A549 (cell line): ENCODE measurements at regions not wholly inside any gene's neighbourhood (a gene's known extent, or its start where the extent isn't known, plus 50 kb on each side); places are given as distances from the start of the nearest gene placed in this dataset.

Source experiments
- EP300 ChIP-seq, 2 experiments: fragments of >200 bp; sonication (Bioruptor Twin); formaldehyde crosslinking; IDR thresholded peaks; 2 replicates in 1 of 2; 3 replicates in 1 of 2; pipeline ENCODE4 v1.6.1; 2016 to 2017
- GATA3 ChIP-seq: IDR thresholded peaks from 2 replicates; pipeline ENCODE4 v1.6.1; 2012; ENCODE audit warnings: borderline replicate concordance
- POLR2A ChIP-seq: IDR thresholded peaks from 2 replicates; pipeline ENCODE4 v1.6.1; 2012; ENCODE audit warnings: mild to moderate bottlenecking, low read length
- RAD21 ChIP-seq, 2 experiments: fragments of >200 bp in 1 of 2; sonication (Bioruptor Twin) in 1 of 2; formaldehyde crosslinking in 1 of 2; IDR thresholded peaks in 1 of 2; conservative IDR thresholded peaks in 1 of 2; 2 replicates in 1 of 2; 3 replicates in 1 of 2; pipeline ENCODE4 v1.6.1; 2012 to 2018; ENCODE audit warnings: inconsistent platforms in 1 of 2
- RCOR1 ChIP-seq: fragments of 150-350 bp; IDR thresholded peaks from 2 replicates; pipeline ENCODE4 v1.6.1; 2014; ENCODE audit warnings: antibody characterized with exemption, low read length, low read depth
- TP53 ChIP-seq: fragments of 250-450 bp; sonication (Bioruptor Pico); IDR thresholded peaks from 2 replicates; pipeline ENCODE4 v1.5.0; 2021; ENCODE audit warnings: mild to moderate bottlenecking, moderate library complexity
- TF ChIP-seq, protein P1 (sequence below): fragments of >200 bp; sonication (Bioruptor Twin); formaldehyde crosslinking; IDR thresholded peaks from 3 replicates; pipeline ENCODE4 v1.5.1; 2016
- TF ChIP-seq, protein P2 (sequence below): fragments of >200 bp; sonication (Bioruptor Twin); formaldehyde crosslinking; IDR thresholded peaks from 2 replicates; pipeline ENCODE4 v1.6.1; 2016
- TF ChIP-seq, protein P3 (sequence below): IDR thresholded peaks from 2 replicates; pipeline ENCODE4 v1.6.1; 2012
- TF ChIP-seq, protein P4 (sequence below): fragments of >200 bp; sonication (Bioruptor Twin); formaldehyde crosslinking; IDR thresholded peaks from 3 replicates; pipeline ENCODE4 v1.6.1; 2016

DNA sequence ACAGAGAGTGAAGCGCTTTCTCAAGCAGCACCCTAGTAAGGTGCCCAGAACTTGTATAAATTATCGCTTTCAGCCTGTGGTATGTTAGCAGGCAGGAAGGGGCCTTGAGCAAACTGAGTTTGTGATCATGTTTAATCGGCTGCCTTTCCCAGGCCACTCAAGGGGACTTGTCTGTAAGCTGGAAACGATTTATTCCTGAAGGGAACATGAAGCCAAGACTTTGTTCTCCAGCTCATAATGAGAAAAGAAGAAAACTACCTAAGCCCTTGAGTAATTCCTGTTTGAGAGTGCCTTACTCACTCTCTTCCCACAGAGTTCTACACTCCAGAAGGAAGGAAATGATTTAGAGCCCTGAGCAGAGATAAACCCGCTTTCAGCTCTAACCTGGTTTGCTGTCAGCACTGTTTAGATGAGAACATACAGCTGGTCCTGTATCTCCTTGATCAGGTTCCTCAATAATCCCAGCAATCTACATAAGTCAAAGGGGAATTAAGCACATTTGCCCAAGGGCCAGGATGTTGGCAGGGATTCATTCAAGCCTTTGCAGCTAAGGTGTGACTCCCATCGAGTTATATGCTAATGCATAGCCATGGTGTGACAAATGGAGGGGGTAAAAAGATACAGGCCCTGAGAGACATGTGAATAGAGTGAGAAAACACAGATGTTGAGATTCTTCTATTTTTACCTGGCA is 187.7 kb upstream of the SLC24A5 start:
- TF ChIP-seq, protein P1, sequence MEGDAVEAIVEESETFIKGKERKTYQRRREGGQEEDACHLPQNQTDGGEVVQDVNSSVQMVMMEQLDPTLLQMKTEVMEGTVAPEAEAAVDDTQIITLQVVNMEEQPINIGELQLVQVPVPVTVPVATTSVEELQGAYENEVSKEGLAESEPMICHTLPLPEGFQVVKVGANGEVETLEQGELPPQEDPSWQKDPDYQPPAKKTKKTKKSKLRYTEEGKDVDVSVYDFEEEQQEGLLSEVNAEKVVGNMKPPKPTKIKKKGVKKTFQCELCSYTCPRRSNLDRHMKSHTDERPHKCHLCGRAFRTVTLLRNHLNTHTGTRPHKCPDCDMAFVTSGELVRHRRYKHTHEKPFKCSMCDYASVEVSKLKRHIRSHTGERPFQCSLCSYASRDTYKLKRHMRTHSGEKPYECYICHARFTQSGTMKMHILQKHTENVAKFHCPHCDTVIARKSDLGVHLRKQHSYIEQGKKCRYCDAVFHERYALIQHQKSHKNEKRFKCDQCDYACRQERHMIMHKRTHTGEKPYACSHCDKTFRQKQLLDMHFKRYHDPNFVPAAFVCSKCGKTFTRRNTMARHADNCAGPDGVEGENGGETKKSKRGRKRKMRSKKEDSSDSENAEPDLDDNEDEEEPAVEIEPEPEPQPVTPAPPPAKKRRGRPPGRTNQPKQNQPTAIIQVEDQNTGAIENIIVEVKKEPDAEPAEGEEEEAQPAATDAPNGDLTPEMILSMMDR: no peak
- no peak for TF ChIP-seq RCOR1
- no peak for TF ChIP-seq GATA3
- no peak for TF ChIP-seq RAD21 (conservative IDR thresholded peaks at IDR 0.05 in 1 of 2, IDR thresholded peaks at IDR 0.05 in 1 of 2)
- TF ChIP-seq, protein P2, sequence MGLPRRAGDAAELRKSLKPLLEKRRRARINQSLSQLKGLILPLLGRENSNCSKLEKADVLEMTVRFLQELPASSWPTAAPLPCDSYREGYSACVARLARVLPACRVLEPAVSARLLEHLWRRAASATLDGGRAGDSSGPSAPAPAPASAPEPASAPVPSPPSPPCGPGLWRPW: no peak
- TF ChIP-seq POLR2A: no peak
- TF ChIP-seq EP300 (IDR thresholded peaks at IDR 0.05): no peak
- TF ChIP-seq, protein P3, sequence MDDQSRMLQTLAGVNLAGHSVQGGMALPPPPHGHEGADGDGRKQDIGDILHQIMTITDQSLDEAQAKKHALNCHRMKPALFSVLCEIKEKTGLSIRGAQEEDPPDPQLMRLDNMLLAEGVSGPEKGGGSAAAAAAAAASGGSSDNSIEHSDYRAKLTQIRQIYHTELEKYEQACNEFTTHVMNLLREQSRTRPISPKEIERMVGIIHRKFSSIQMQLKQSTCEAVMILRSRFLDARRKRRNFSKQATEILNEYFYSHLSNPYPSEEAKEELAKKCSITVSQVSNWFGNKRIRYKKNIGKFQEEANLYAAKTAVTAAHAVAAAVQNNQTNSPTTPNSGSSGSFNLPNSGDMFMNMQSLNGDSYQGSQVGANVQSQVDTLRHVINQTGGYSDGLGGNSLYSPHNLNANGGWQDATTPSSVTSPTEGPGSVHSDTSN: no peak
- TF ChIP-seq TP53: no peak
- TF ChIP-seq, protein P4, sequence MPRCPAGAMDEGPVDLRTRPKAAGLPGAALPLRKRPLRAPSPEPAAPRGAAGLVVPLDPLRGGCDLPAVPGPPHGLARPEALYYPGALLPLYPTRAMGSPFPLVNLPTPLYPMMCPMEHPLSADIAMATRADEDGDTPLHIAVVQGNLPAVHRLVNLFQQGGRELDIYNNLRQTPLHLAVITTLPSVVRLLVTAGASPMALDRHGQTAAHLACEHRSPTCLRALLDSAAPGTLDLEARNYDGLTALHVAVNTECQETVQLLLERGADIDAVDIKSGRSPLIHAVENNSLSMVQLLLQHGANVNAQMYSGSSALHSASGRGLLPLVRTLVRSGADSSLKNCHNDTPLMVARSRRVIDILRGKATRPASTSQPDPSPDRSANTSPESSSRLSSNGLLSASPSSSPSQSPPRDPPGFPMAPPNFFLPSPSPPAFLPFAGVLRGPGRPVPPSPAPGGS: no peak
